ENCODE measurements at regions not wholly inside any gene's neighbourhood (a gene's known extent, or its start where the extent isn't known, plus 50 kb on each side); places are given as distances from the start of the nearest gene placed in this dataset.

DNA sequence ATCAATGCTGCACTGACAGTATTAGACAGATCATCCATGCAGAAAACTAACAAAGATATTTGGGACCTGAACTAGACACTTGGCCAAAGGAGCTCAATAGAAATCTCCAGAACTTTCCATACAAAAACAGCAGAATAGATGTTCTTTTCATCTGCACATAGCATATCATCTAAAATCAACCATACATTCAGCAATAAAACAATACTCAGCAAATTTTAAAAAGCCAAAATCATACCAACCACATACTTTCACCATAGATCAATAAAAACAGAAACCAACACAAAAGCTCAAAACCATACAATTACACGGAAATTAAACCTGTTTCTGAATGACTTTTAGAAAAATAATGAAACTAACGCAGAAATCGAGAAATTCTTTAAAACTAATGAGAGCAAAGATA is 592.6 kb downstream of the SLITRK5 start:
- Mint-ChIP-seq H3K4me3 (no peak overlapping the region), H3K9me3 (no peaks in the 10 kb centered on the region), H3K27ac (no peak overlapping the region), H3K27me3 (ENCODE audit: insufficient read depth, low read depth, poor library complexity) (no peaks in the 10 kb centered on the region), H3K36me3 (ENCODE audit: low read depth) (no peaks in the 10 kb centered on the region), H3K4me1 (peaks cover 14% of the 10 kb centered on the region)
- Histone ChIP-seq H3K79me2 (replicated peaks; ENCODE audit: insufficient read depth) (no peaks in the 10 kb centered on the region), H3K4me1 (ENCODE audit: insufficient read depth) (peaks cover 18% of the 10 kb centered on the region), H3K4me3 (no peak overlapping the region), H3K9me2 (ENCODE audit: insufficient read depth) (no peaks in the 10 kb centered on the region), H3K27me3 (ENCODE audit: insufficient read depth) (no peaks in the 10 kb centered on the region), H3K36me3 (ENCODE audit: insufficient read depth) (no peaks in the 10 kb centered on the region), H3F3A (replicated peaks; ENCODE audit: low read depth) (no peaks in the 10 kb centered on the region), H4K20me1 (replicated peaks; ENCODE audit: insufficient read depth) (no peaks in the 10 kb centered on the region), H3K4me2 (no peak overlapping the region), H2AFZ (no peak overlapping the region), H3K27ac (ENCODE audit: low read depth) (no peak overlapping the region)
- DNase-seq (ENCODE audit: low spot score), result no peak
- ATAC-seq, result no peak
- TF ChIP-seq, protein P1, sequence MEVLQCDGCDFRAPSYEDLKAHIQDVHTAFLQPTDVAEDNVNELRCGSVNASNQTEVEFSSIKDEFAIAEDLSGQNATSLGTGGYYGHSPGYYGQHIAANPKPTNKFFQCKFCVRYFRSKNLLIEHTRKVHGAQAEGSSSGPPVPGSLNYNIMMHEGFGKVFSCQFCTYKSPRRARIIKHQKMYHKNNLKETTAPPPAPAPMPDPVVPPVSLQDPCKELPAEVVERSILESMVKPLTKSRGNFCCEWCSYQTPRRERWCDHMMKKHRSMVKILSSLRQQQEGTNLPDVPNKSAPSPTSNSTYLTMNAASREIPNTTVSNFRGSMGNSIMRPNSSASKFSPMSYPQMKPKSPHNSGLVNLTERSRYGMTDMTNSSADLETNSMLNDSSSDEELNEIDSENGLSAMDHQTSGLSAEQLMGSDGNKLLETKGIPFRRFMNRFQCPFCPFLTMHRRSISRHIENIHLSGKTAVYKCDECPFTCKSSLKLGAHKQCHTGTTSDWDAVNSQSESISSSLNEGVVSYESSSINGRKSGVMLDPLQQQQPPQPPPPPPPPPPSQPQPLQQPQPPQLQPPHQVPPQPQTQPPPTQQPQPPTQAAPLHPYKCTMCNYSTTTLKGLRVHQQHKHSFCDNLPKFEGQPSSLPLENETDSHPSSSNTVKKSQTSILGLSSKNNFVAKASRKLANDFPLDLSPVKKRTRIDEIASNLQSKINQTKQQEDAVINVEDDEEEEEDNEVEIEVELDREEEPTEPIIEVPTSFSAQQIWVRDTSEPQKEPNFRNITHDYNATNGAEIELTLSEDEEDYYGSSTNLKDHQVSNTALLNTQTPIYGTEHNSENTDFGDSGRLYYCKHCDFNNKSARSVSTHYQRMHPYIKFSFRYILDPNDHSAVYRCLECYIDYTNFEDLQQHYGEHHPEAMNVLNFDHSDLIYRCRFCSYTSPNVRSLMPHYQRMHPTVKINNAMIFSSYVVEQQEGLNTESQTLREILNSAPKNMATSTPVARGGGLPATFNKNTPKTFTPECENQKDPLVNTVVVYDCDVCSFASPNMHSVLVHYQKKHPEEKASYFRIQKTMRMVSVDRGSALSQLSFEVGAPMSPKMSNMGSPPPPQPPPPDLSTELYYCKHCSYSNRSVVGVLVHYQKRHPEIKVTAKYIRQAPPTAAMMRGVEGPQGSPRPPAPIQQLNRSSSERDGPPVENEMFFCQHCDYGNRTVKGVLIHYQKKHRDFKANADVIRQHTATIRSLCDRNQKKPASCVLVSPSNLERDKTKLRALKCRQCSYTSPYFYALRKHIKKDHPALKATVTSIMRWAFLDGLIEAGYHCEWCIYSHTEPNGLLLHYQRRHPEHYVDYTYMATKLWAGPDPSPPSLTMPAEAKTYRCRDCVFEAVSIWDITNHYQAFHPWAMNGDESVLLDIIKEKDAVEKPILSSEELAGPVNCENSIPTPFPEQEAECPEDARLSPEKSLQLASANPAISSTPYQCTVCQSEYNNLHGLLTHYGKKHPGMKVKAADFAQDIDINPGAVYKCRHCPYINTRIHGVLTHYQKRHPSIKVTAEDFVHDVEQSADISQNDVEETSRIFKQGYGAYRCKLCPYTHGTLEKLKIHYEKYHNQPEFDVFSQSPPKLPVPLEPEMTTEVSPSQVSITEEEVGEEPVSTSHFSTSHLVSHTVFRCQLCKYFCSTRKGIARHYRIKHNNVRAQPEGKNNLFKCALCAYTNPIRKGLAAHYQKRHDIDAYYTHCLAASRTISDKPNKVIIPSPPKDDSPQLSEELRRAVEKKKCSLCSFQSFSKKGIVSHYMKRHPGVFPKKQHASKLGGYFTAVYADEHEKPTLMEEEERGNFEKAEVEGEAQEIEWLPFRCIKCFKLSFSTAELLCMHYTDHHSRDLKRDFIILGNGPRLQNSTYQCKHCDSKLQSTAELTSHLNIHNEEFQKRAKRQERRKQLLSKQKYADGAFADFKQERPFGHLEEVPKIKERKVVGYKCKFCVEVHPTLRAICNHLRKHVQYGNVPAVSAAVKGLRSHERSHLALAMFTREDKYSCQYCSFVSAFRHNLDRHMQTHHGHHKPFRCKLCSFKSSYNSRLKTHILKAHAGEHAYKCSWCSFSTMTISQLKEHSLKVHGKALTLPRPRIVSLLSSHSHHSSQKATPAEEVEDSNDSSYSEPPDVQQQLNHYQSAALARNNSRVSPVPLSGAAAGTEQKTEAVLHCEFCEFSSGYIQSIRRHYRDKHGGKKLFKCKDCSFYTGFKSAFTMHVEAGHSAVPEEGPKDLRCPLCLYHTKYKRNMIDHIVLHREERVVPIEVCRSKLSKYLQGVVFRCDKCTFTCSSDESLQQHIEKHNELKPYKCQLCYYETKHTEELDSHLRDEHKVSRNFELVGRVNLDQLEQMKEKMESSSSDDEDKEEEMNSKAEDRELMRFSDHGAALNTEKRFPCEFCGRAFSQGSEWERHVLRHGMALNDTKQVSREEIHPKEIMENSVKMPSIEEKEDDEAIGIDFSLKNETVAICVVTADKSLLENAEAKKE (CRISPR knock-in tag; IDR thresholded peaks at IDR 0.05), result no peak
- TF ChIP-seq ZNF331 (CRISPR knock-in tag; IDR thresholded peaks at IDR 0.05; ENCODE audit: low read depth), result no peak
- TF ChIP-seq, protein P2, sequence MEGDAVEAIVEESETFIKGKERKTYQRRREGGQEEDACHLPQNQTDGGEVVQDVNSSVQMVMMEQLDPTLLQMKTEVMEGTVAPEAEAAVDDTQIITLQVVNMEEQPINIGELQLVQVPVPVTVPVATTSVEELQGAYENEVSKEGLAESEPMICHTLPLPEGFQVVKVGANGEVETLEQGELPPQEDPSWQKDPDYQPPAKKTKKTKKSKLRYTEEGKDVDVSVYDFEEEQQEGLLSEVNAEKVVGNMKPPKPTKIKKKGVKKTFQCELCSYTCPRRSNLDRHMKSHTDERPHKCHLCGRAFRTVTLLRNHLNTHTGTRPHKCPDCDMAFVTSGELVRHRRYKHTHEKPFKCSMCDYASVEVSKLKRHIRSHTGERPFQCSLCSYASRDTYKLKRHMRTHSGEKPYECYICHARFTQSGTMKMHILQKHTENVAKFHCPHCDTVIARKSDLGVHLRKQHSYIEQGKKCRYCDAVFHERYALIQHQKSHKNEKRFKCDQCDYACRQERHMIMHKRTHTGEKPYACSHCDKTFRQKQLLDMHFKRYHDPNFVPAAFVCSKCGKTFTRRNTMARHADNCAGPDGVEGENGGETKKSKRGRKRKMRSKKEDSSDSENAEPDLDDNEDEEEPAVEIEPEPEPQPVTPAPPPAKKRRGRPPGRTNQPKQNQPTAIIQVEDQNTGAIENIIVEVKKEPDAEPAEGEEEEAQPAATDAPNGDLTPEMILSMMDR (conservative IDR thresholded peaks at IDR 0.05; ENCODE audit: low read depth in 2 of 2), result no peak
- TF ChIP-seq, protein P3, sequence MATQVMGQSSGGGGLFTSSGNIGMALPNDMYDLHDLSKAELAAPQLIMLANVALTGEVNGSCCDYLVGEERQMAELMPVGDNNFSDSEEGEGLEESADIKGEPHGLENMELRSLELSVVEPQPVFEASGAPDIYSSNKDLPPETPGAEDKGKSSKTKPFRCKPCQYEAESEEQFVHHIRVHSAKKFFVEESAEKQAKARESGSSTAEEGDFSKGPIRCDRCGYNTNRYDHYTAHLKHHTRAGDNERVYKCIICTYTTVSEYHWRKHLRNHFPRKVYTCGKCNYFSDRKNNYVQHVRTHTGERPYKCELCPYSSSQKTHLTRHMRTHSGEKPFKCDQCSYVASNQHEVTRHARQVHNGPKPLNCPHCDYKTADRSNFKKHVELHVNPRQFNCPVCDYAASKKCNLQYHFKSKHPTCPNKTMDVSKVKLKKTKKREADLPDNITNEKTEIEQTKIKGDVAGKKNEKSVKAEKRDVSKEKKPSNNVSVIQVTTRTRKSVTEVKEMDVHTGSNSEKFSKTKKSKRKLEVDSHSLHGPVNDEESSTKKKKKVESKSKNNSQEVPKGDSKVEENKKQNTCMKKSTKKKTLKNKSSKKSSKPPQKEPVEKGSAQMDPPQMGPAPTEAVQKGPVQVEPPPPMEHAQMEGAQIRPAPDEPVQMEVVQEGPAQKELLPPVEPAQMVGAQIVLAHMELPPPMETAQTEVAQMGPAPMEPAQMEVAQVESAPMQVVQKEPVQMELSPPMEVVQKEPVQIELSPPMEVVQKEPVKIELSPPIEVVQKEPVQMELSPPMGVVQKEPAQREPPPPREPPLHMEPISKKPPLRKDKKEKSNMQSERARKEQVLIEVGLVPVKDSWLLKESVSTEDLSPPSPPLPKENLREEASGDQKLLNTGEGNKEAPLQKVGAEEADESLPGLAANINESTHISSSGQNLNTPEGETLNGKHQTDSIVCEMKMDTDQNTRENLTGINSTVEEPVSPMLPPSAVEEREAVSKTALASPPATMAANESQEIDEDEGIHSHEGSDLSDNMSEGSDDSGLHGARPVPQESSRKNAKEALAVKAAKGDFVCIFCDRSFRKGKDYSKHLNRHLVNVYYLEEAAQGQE (IDR thresholded peaks at IDR 0.05; ENCODE audit: unreplicated experiment), result no peak
- TF ChIP-seq CREB1 (CRISPR knock-in tag; IDR thresholded peaks at IDR 0.05; ENCODE audit: low read depth), result no peak

Data from GM23338 (cell line).